GM12878 (cell line): ENCODE measurements at regions not wholly inside any gene's neighbourhood (a gene's known extent, or its start where the extent isn't known, plus 50 kb on each side); places are given as distances from the start of the nearest gene placed in this dataset.

ENCODE experiments used
- ATAC-seq: fragments of 200-7000 bp; cut with Tn5 transposase; 3 replicates; pipeline ENCODE4 v1.9.1; 2020; ENCODE audit warnings: mild to moderate bottlenecking, moderate library complexity
- BruUV-seq: library from RNA; stranded (reverse); fragments of 400-500 nt; replicated peaks from 2 replicates; lab custom pipeline; 2021; lab: Mats Ljungman, UMichigan
- CTCF ChIA-PET: fragments of 300-600 bp; sonication (Branson Sonifier 250); formaldehyde crosslinking; extraction: SDS; loops from one replicate; lab custom pipeline; 2021; ENCODE audit warnings: inconsistent platforms; lab: Yijun Ruan, JAX
- POLR2A ChIA-PET: fragments of 350-600 bp; formaldehyde crosslinking; extraction: SDS; loops from one replicate; lab custom pipeline; 2021; ENCODE audit warnings: inconsistent platforms; lab: Charles Lee
- RAD21 ChIA-PET: fragments of 300-600 bp; sonication (Branson Sonifier 250); formaldehyde crosslinking; loops from one replicate; lab custom pipeline; 2023; ENCODE audit warnings: antibody characterized with exemption; ENCODE audit not compliant: unreplicated experiment; lab: Charles Lee
- SMC1A ChIA-PET: fragments of 300-600 bp; sonication (Branson Sonifier 250); formaldehyde crosslinking; loops from one replicate; lab custom pipeline; 2023; ENCODE audit not compliant: unreplicated experiment, uncharacterized antibody; lab: Charles Lee
- DNase-seq: peaks from one replicate; pipeline ENCODE4 v3.0.0-alpha.2; 2011; ENCODE audit warnings: low read depth, low spot score
- FAIRE-seq: peaks from 3 replicates; lab custom pipeline; 2011; peaks lifted over from hg19 to GRCh38; lab: Jason Lieb, UNC
- H2AFZ ChIP-seq: 2 replicates; pipeline ENCODE4 v1.6.0; 2011; ENCODE audit warnings: low read depth, low read length, control low read depth; ENCODE audit not compliant: control insufficient read depth
- H3K27ac ChIP-seq: 2 replicates; pipeline ENCODE4 v1.5.1; 2011; ENCODE audit warnings: control low read depth; ENCODE audit not compliant: control insufficient read depth, insufficient read depth
- H3K27me3 ChIP-seq, 2 experiments: replicated peaks in 1 of 2; 2 replicates each; pipeline versions ENCODE4 v1.6.0 to v1.6.1; 2011; ENCODE audit warnings: low read length in 1 of 2; ENCODE audit not compliant: control insufficient read depth in 2 of 2, insufficient read depth in 2 of 2
- H3K36me3 ChIP-seq, 2 experiments: 2 replicates each; pipeline ENCODE4 v1.5.1; 2011; ENCODE audit warnings: low read length in 1 of 2; ENCODE audit not compliant: control insufficient read depth in 2 of 2, insufficient read depth in 2 of 2
- H3K4me1 ChIP-seq: 2 replicates; pipeline ENCODE4 v1.6.1; 2011; ENCODE audit warnings: mild to moderate bottlenecking, low read length, moderate library complexity, mixed read lengths; ENCODE audit not compliant: control insufficient read depth, insufficient read depth
- H3K4me2 ChIP-seq: 2 replicates; pipeline ENCODE4 v1.6.0; 2011; ENCODE audit warnings: control low read depth; ENCODE audit not compliant: control insufficient read depth, insufficient read depth
- H3K4me3 ChIP-seq: fragments of 200-600 bp; sonication (generic); 2 replicates; pipeline ENCODE4 v1.5.1; 2016
- H3K79me2 ChIP-seq: 2 replicates; pipeline ENCODE4 v1.6.0; 2011; ENCODE audit warnings: low read length; ENCODE audit not compliant: control insufficient read depth, insufficient read depth
- H3K9ac ChIP-seq: 2 replicates; pipeline ENCODE4 v1.8.0; 2011; ENCODE audit warnings: low read length, control low read depth, mixed read lengths; ENCODE audit not compliant: control insufficient read depth, insufficient read depth
- H3K9me3 ChIP-seq: replicated peaks from 3 replicates; pipeline ENCODE4 v1.5.1; 2011; ENCODE audit warnings: mild to moderate bottlenecking, low read length; ENCODE audit not compliant: control insufficient read depth, insufficient read depth
- H4K20me1 ChIP-seq: 2 replicates; pipeline ENCODE4 v1.6.0; 2011; ENCODE audit not compliant: control insufficient read depth, insufficient read depth
- CREB1 ChIP-seq: IDR thresholded peaks from 2 replicates; pipeline ENCODE4 v1.6.1; 2012; ENCODE audit warnings: low read depth, mild to moderate bottlenecking, inconsistent platforms
- EGR1 ChIP-seq, 2 experiments: IDR thresholded peaks; 1 replicate in 1 of 2; 2 replicates in 1 of 2; pipeline ENCODE4 v1.6.1; 2011 to 2012; ENCODE audit warnings: low read depth in 2 of 2, low read length in 2 of 2, borderline replicate concordance in 1 of 2, mild to moderate bottlenecking in 1 of 2, moderate library complexity in 1 of 2
- ETV6 ChIP-seq, 2 experiments: fragments of 450-650 bp in 1 of 2; IDR thresholded peaks in 1 of 2; conservative IDR thresholded peaks in 1 of 2; 2 replicates each; pipeline ENCODE4 v1.6.1; 2014; ENCODE audit warnings: antibody characterized with exemption in 1 of 2, borderline replicate concordance in 1 of 2, low read depth in 1 of 2, mild to moderate bottlenecking in 1 of 2, moderate library complexity in 1 of 2
- MEF2A ChIP-seq: IDR thresholded peaks from 2 replicates; pipeline ENCODE4 v1.6.1; 2011; ENCODE audit warnings: low read depth, mild to moderate bottlenecking, low read length, moderate library complexity; ENCODE audit not compliant: insufficient read depth
- MYC ChIP-seq: IDR thresholded peaks from 2 replicates; pipeline ENCODE4 v1.6.1; 2011; ENCODE audit warnings: mild to moderate bottlenecking, low read length, moderate library complexity, inconsistent platforms; ENCODE audit not compliant: insufficient read depth, insufficient replicate concordance, insufficient read length, severe bottlenecking
- NFYB ChIP-seq: IDR thresholded peaks from 2 replicates; pipeline ENCODE4 v1.6.1; 2011; ENCODE audit warnings: low read depth, mild to moderate bottlenecking, low read length, improper control_type of control experiment, moderate library complexity; ENCODE audit not compliant: insufficient read depth
- PML ChIP-seq: IDR thresholded peaks from 2 replicates; pipeline ENCODE4 v1.6.1; 2012; ENCODE audit warnings: low read length, inconsistent platforms
- SPI1 ChIP-seq: IDR thresholded peaks from 2 replicates; pipeline ENCODE4 v1.6.1; 2011; ENCODE audit warnings: low read depth, mild to moderate bottlenecking, low read length, moderate library complexity, borderline replicate concordance; ENCODE audit not compliant: insufficient read depth
- ZNF384 ChIP-seq: IDR thresholded peaks from 2 replicates; pipeline ENCODE4 v1.6.1; 2012; ENCODE audit warnings: low read depth, mild to moderate bottlenecking, low read length, improper control_type of control experiment, borderline replicate concordance
- WGBS: methylation state at CpG from one replicate; pipeline ENCODE4 v1.1.6; 2016; ENCODE audit warnings: low lambda C conversion rate; ENCODE audit not compliant: insufficient replicate concordance, insufficient coverage; ENCODE audit errors: missing lambda C conversion rate; 5-methylcytosine and 5-hydroxymethylcytosine counted together
- in situ Hi-C: fragments of 300-500 bp; cut with MboI; formaldehyde crosslinking; loops from 9 replicates; pipeline ENCODE4 v1.14.3; 2018; ENCODE audit warnings: mixed read lengths
- intact Hi-C: fragments of 100-400 bp; cut with micrococcal nuclease; formaldehyde crosslinking; loops from one replicate; pipeline ENCODE4 v1.14.2; 2022; ENCODE audit not compliant: unreplicated experiment

DNA sequence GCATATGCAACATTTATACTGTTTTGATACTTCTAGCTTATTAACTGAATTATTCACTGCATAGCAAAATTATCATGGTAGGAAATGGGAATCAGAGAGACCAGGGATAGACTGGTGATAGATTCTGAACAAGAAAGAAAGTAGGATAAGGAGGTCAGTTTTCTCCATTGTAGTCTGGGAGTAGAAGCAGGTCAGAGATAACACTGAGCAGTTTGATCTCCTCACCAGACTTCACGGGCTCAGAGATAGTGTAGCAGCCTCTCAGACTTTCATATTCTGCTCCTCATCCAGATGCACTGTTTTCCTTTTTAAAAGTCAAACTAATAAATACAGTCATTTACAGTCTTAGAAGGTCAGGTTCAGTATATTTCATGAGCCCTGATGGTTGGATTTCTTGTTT is 56.0 kb upstream of the MYO16 start:
- Histone ChIP-seq H3K4me2 (no peak overlapping the region), H3K79me2 (no peaks in the 10 kb centered on the region), H3K4me1 (no peaks in the 10 kb centered on the region), H3K9ac (no peak overlapping the region), H2AFZ (no peak overlapping the region), H3K36me3 (no peaks in the 10 kb centered on the region), H3K27ac (no peak overlapping the region), H4K20me1 (no peaks in the 10 kb centered on the region), H3K4me3 (no peak overlapping the region), H3K9me3 (no peaks in the 10 kb centered on the region; the same call in 2 of the 3 replicates), H3K27me3 (no peaks in the 10 kb centered on the region)
- TF ChIP-seq ZNF384 (no peak), EGR1 (IDR thresholded peaks at IDR 0.05; ENCODE audit: borderline replicate concordance in 1 of 2, low read depth in 2 of 2, low read length in 2 of 2) (no peak), NFYB (no peak), PML (no peak), ETV6 (conservative IDR thresholded peaks at IDR 0.05 in 1 of 2, IDR thresholded peaks at IDR 0.05 in 1 of 2; ENCODE audit: borderline replicate concordance in 1 of 2, low read depth in 1 of 2) (no peak), MYC (no peak), MEF2A (no peak), CREB1 (no peak), SPI1 (no peak)
- POLR2A ChIA-PET = interaction anchor here (0.6 to 1.4 kb wide), 2 partner anchors 9 to 22 kb away, joined by 3 to 5 read pairs; no protein-coding TSS in a partner anchor
- SMC1A ChIA-PET = interaction anchor here (0.9 to 4.8 kb wide), 5 partner anchors 15 to 321 kb away, joined by 3 to 24 read pairs (median 4); no protein-coding TSS in a partner anchor
- ATAC-seq (no peak), DNase-seq (no peak), FAIRE-seq (no peak)
- CTCF ChIA-PET = interaction anchor here (0.7 to 2.1 kb wide), 2 partner anchors 26 to 27 kb away, joined by 3 to 8 read pairs; no protein-coding TSS in a partner anchor
- BruUV-seq = no TSS peak
- WGBS = 50% methylated on average over 1 of the region's 1 CpG
- RAD21 ChIA-PET = interaction anchor here (1.2 to 1.8 kb wide), 3 partner anchors 35 to 288 kb away, joined by 3 to 4 read pairs (median 3); no protein-coding TSS in a partner anchor
- in situ Hi-C loops (no loop called here), intact Hi-C loops (loop anchor here (10.0 kb wide), 1 partner anchor 349 kb away; no protein-coding TSS in a partner anchor)
